Jurkat, Clone E6-1 (cell line): ENCODE measurements at regions not wholly inside any gene's neighbourhood (a gene's known extent, or its start where the extent isn't known, plus 50 kb on each side); places are given as distances from the start of the nearest gene placed in this dataset.

Source experiments
- DNase-seq: peaks from one replicate; pipeline ENCODE4 v3.0.0-alpha.2; 2011; ENCODE audit warnings: low read depth, low spot score
- H3K4me3 ChIP-seq: 2 replicates; pipeline ENCODE4 v1.5.1; 2011; ENCODE audit warnings: mild to moderate bottlenecking, low read length, control low read depth, moderate library complexity

- no peak for DNase-seq
- no peak overlapping the region for H3K4me3 ChIP-seq
Measured at GRCh38 chr9:121568343-121569265, 69.0 kb upstream of the GGTA1 start.

DNA sequence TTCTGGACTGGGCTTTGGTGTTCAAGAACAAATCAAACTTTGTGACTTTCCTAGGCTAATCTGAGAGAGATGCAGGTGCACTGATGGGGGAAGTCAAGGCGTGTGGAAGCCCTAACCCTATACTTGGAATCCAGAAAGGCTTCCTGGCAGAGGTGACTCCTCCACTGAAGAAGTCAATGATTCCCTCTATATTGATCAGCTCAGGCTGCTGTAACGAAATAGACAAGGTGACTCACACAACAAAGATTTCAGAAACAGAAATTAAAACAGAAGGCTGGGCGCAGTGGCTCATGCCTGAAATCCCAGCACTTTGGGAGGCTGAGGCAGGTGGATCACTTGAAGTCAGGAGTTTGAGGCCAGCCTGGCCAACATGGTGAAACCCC, 69.6 kb upstream of the GGTA1 start:
- DNase-seq: no peak
- H3K4me3 ChIP-seq: no peak overlapping the region

DNA sequence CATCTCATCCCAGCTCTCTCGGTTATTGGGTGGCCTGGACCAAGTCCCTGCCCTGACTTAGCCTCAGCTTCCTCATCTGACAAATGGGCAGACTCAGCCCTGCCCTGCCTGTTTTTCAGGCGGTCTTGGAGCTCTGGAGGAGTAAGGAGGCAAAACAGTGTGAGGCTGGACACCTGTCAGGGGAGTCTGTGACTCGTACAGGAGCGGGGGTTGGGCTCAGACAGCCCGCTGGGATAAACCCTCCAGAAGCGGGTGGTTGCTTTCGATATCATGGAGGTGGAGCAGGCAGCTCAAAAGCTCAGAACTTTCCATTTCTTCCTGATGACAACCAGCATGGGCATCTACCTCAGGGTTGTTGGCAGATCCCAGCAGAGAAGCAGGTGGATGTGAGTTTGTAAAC, 72.9 kb upstream of the GGTA1 start:
- H3K4me3 ChIP-seq: no peak overlapping the region
- DNase-seq: no peak

DNA sequence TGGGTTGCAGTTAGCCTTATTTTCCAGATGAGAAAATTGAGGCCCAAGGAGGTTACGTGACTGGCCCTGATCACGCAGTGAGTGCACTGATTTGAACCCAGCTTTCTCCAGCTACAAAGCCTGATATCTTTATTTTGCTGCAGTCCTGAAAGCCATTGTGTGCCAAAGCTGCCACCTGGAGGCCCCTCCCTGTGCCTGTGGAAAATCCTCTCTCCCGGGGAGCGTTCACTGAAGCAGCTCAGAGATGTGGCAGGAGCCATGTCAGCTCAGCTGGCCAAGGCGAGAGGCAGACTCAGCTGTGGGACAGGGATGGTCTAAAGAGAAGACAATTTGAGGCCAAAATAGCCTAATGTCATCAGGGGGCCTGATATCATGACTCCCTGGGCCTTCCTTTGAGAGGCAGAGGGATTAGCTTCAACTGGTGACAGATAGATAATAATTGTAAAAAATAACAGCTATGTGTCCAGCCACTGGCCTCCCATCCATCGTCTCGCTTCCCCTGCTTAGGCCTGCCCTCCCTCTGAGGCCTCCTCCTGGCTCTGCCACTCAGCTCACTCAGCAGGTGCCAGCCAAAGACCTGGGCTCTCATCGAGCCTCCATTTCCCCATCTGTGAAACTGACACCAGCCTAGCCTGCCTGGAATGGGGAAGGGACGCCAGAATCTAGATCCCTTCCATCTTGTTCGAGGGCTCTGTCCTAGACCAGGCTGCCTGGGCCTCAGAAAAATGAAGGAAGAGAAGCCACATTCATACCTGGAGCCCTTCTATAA, 74.3 kb upstream of the GGTA1 start:
- H3K4me3 ChIP-seq: no peak overlapping the region
- DNase-seq: no peak

DNA sequence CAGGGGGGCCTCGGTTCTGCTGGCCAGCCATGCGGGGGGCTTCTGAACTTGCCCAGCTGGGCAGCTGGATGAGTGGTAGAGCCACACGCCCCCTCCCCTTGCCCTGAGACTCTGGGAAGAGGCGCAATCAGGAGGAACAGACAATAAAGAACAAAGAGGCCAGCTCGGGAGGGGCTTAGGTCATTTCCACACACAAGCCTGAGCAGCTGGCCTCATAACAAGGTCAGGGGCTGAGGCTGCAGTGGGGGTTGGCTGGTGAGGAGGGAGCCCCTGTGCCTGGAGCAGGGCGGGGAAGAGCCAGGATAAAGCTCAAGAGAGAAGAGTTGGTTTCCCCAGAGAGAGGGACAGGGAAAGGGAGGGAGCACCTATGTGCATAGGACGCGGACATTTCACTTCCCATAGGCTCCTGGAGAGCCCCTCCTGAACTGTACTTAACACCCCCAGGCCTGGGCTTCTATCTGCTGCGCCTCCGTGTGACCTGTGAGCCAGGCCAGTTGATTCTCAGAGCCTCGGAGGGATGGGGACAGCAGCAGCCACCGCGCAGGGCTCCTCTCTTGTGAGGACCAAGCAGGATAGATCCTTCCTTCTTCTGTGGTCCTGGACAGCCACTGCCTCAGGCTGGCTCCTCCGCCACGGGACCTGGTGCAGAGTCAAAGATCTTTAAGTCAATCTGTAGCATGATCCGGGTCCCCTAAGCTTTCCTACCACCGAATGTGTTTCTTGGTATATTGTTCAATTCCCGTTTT, 75.3 kb upstream of the GGTA1 start:
- no peak for DNase-seq
- H3K4me3 ChIP-seq: no peak overlapping the region

DNA sequence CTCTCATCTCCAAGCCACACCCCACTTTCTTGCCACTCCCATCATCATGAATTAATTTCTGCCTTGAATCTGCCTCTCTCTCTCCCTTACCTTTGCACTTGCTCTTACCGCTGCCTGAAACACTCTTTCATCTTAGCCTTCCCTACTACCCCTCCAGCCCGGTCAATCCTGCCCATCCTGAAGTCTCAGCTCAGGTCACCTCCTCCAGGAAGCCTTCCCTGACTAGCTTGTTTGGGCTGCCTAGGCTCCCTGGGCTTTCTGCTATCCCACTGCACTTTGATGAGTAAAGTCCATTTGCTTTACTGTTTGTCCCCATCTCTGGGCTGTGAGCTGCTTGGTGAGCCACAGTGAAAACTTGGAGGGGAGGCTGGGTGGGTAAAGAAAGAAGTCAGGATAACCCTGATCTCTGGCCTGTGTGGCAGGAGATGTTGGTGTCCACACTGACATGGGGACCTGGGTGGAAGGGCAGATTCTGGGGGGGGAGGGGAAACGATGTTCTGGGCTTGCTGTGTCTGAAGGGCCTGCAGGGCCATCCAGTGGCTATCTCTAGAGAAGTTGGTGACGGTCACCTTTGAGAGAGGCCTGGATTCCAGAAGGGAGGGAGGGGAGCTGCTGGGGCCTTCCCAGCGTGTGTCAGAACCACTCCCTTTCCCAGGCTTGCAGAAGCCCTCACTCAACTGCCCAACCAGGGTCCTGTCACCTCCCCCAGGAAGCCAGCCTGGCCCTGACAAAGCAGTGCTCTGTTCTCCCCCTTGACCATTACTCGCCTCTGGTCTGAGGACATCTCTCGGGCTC, 75.0 kb upstream of the DAB2IP start:
- no peak for DNase-seq

GRCh38 chr9:121577166-121577565, 74.3 kb upstream of the DAB2IP start:
- no peak for DNase-seq
- H3K4me3 ChIP-seq: no peak overlapping the region

More for the DNA sequence above, 75.0 kb upstream of the DAB2IP start:
- no peak overlapping the region for H3K4me3 ChIP-seq

- H3K4me3 ChIP-seq: no peak overlapping the region
- DNase-seq: no peak
Measured at GRCh38 chr9:121577572-121577971, 73.9 kb upstream of the DAB2IP start.

- no peak for DNase-seq
- no peak overlapping the region for H3K4me3 ChIP-seq
Measured at GRCh38 chr9:121581786-121582600, 69.4 kb upstream of the DAB2IP start.

DNA sequence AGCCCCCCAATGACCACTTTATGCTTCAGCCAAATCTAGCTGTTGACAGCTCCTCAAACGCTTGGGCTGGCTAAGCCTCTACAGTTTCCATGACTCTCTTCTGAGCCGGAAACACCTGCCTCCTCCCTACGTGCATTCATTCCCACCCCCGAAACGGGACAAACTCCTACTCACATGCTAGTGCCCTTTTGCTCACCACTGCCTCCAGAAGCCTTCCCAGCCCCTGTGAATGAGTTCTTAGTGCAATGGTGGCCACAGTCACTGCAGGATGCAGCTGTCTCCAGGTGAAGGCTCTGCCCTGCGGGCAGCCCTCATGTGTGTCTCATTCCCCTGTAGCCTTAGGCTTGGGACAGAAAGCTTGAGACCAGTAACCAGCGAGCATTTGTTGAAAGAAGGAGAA, 68.8 kb upstream of the DAB2IP start:
- DNase-seq: no peak
- H3K4me3 ChIP-seq: no peak overlapping the region

GRCh38 chr9:121584421-121584820, 67.0 kb upstream of the DAB2IP start:
- no peak overlapping the region for H3K4me3 ChIP-seq
- no peak for DNase-seq

- no peak for DNase-seq
- no peak overlapping the region for H3K4me3 ChIP-seq
Measured at GRCh38 chr9:121587863-121588262, 63.6 kb upstream of the DAB2IP start.

- DNase-seq: no peak
- H3K4me3 ChIP-seq: no peak overlapping the region
Measured at GRCh38 chr9:121589986-121590385, 61.4 kb upstream of the DAB2IP start.

- H3K4me3 ChIP-seq: no peak overlapping the region
- no peak for DNase-seq
Measured at GRCh38 chr9:121592265-121592664, 59.2 kb upstream of the DAB2IP start.

DNA sequence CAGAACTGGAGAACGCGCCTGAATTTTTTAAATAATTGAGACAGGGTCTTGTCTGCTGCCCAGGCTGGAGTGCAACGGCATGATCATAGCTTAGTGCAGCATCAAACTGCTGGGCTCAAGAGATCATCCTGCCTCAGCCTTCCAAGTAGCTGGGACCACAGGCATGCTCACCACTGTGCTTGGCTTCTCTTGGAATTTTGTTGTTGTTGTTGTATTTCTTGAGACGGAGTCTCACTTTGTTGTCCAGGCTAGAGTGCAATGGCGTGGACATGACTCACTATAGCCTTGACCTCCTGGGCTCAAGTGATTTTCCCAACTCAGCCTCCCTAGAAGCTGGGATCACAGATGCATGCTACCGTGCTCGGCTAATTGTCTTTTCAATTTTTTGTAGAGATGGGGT, 58.4 kb upstream of the DAB2IP start:
- no peak for DNase-seq
- H3K4me3 ChIP-seq: no peak overlapping the region

DNA sequence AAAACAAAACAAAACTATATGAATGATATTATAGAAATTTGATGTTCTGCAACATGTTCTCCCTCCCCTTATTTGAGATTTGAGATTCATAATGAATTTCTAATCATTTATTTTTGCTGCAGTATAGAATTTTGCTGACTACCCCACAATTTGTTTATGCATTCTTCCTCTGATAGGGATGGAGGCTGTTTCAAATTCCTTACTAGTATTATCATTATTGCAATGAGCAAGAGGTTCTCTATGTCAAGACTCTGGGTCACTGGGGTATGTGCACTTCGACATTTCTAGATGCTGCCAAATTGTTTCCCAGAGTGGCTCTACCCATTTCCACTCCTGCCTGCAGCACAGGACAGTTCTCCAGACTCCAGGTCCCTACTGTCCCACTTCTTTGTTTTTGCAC, 54.9 kb upstream of the DAB2IP start:
- no peak for DNase-seq
- no peak overlapping the region for H3K4me3 ChIP-seq

DNA sequence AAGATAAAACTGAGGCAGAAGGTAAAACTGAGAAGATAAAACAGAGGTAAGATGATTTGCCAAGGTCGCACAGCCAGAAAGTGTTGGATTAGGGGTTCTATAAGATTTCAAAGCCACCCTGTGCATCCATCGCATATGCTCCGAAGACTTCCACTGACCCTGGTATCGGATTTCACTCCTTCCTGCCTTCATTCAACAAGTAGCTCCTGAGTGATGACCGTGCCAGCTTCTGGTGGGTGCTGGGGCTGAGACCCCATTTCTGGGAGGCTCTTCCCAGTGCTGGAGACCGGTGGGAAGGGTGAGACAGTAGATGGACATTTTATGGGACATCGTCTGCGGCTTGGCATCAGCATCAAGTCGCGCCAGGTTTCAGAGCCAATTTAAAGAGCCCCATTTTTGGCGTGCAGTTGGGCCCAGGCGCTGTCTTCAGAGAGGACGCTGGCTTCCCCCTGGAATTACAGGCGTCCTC, 53.7 kb upstream of the DAB2IP start:
- DNase-seq: no peak
- no peak overlapping the region for H3K4me3 ChIP-seq
